Breast epithelium (tissue), 3 donors: ENCODE measurements at regions not wholly inside any gene's neighbourhood (a gene's known extent, or its start where the extent isn't known, plus 50 kb on each side); places are given as distances from the start of the nearest gene placed in this dataset.

Experiments
- CTCF ChIP-seq, 3 donors: fragments of 450-650 bp; IDR thresholded peaks; one replicate each; pipeline ENCODE4 v1.5.1; 2016 to 2017; ENCODE audit warnings: antibody characterized with exemption in 3 of 3, mild to moderate bottlenecking in 3 of 3, moderate library complexity in 3 of 3
- POLR2A ChIP-seq: fragments of 450-650 bp; IDR thresholded peaks from one replicate; pipeline ENCODE4 v1.6.1; 2016; ENCODE audit warnings: antibody characterized with exemption, mild to moderate bottlenecking, moderate library complexity

DNA sequence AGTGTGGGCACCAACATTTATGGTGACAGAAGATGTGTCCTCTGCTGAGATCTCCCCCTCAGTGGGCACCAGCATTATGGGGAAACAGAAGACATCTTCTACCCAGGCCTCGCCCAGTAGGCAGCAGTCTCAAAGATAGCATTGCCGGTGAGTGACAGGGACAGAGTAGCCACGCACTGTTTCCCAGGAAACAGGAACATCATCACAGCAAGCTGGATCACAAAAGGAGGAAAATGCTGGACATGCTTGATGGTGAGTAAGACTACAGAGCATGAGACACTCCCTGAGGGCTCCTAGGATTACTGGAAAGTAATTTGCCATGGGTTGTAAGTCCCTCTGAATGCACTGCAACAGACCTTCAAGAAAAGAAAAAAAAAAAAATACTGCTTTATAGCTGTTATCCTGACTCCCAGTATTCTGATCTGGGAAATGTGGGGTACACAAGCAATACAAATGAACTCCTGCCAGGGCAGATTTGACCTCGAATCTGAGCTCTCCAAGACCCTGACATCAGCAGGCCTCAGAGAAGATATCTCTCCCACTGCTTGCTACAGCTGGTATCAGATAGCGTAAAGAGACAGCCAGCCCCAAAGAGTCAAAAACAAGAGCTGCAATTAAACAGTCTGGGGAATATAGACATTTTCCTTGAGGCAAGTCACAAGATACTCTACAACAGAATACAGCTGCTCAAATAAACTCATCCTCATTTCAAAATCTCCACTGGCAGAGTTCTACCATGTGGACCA lies 180.4 kb downstream of the RBM26 start:
- TF ChIP-seq CTCF (IDR thresholded peaks at IDR 0.05) (no peak), POLR2A (no peak)
